Kasumi-1 (cell line): ENCODE measurements at regions not wholly inside any gene's neighbourhood (a gene's known extent, or its start where the extent isn't known, plus 50 kb on each side); places are given as distances from the start of the nearest gene placed in this dataset.

Experiments
- DNase-seq, 2 experiments: peaks; one replicate each; lab custom pipeline; 2025; lab: John Stamatoyannopoulos, UW

DNA sequence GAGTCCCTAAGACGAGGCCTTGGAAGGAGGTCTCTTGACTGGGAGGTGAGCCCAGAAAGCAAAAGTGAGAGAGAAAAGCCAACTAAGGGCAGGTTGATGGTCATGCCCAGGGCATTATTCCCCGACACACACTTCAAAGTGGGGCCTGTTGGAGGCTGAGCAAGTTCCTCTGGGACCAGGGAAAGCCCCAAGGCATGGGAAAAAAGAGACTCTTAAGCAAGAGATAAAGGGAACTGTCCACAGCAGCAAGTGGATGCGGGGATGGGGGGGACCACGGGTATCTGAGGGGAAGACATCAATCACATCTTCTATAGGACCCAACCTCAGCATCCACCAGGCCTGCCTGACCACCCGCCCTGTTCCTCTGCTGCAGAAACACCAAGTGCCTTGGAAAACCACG lies 119.9 kb upstream of the MAFB start:
- no peak for DNase-seq

DNA sequence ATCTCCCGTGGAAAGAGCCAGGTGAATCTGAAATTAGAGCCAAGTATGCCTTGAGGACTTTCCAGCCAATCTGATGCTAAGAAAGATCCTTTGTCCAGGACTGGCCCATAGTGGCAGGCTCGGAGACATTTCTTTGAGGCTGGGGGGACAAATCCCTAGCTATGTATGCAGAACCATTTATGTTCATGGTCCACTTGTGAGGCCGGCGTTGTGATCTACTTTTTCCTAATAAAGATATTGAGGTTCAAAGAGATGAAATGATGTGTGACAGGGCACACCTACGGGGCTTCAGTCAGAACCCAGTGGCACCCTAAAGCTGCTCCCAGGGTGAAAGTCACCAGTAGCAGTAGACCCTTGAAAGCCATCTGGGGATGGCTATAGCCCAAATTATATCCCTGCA lies 120.3 kb upstream of the MAFB start:
- no peak for DNase-seq

DNA sequence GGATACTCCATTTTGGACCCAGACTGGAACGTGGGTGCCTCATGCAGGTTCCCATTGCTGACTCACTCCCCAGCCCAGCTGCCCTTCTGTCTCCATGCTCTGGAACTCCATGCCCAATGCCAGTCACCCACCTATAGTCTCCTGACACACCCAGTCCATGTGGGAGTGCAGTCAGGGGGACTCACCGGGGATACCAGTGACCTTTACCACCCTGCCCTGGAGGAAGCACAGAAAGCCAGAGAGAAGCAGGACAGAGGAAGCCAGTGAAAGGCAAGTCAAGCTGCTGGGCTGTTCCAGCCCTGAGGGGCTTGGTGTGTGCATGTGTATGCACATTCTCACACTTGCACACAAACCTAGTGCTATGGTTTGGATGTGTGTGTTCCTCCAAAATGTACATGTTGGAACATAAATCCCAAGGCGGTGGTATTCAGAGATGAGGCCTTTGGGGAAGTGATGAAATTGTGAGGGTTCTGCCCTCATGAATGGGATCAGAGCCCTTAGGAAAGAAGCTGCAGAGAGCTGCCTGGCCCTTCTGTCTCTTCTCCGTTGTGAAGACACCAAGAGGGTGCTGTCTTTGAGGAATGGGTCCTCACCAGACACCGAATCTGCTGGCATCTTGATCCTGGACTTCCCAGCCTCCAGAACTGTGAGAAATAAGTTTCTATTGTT lies 121.4 kb upstream of the MAFB start:
- DNase-seq: no peak

DNA sequence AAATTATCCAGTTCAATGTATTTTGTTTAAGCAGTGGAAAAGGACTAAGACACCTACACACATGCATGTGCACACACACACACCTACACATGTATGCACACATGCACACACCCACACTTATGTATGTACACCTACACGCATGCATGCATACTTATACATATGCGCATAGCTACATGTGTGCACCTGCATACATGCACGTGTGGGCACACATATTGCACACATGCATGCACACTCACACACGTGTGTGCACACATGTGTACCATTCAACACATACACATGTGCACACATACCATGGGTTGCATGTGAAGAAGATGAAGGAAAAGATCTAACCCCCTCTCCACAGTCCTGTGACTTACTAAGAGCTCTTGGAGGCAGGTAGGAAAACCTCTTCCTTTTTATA lies 122.0 kb upstream of the MAFB start:
- no peak for DNase-seq

DNA sequence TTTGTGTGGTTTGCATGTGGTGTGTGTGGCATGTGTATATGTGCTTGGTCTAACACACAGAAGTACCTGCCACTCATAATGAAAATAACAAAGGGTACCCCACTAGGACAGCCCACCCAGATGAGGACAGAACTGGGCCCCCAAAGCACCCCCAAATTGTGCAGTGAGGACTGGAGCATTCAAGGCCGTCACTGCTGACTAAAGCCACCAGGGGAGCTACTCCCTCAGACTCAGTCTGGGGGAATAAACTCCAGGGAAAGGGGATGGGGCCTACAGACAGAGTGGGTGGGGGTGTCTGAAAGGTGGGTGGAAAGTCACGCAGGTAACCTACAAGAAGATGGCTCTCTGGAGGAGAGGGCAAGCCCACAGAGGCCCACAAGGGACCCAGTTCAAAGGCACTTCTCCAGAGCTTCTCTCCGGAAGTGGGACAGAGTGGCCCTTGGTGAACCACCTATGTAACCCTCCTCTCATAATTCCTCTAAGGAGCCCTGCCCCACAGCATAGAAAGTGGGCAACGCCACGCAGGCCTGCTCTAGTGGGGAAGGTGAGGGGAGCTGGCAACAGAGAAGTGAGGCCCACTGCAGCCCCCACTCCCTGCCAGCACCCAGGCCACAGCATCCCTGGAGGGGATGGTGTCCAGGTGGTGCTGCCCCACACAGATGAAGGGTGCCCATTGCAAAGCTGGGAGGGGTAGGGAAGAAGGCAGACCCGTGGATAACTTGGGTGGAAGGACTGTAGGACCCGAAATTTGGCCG lies 122.8 kb upstream of the MAFB start:
- DNase-seq: no peak

DNA sequence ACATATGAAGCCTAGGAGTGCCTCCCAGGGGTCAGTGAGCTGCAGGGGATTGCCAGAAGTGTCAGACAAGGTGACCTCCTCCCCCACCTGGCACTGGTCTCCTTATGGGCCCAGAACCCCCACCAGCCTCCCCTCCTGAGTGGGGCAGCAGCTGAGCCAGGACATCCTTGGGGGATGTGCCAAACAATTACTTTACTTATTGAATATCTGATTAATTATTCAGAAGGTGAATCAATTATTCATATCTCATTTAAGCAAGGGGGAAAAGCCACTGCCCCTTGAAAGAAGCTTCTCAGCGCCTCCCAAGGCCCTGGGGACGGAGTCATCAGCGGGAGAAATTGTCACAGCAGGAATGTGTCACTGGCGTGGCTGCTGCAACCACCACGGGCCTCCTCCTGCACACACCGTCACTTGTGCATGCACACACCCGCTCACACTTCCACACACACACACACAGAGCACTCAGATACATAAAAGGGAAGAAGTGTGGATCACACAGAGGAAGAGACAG lies 123.4 kb upstream of the MAFB start:
- no peak for DNase-seq

DNA sequence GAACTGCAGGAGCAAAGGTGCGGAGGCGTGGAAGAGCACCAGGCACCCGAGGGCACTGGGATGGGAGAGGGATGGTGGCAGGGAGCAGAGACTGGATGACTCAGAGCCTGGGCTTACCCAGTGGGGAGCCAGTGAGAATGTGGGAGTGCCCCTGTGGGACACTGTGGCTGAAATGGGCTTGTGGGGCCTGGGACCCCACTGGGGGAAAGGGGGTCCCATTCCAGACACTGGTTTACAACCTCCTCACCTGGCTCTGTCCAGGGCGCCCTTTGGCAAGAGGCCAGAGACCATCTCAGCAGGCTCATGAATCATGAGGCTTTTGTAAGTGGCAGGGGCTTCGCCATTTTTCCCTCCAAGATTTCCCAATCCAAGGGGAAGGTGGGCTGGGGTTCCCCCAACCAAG lies 124.0 kb upstream of the MAFB start:
- DNase-seq: no peak

DNA sequence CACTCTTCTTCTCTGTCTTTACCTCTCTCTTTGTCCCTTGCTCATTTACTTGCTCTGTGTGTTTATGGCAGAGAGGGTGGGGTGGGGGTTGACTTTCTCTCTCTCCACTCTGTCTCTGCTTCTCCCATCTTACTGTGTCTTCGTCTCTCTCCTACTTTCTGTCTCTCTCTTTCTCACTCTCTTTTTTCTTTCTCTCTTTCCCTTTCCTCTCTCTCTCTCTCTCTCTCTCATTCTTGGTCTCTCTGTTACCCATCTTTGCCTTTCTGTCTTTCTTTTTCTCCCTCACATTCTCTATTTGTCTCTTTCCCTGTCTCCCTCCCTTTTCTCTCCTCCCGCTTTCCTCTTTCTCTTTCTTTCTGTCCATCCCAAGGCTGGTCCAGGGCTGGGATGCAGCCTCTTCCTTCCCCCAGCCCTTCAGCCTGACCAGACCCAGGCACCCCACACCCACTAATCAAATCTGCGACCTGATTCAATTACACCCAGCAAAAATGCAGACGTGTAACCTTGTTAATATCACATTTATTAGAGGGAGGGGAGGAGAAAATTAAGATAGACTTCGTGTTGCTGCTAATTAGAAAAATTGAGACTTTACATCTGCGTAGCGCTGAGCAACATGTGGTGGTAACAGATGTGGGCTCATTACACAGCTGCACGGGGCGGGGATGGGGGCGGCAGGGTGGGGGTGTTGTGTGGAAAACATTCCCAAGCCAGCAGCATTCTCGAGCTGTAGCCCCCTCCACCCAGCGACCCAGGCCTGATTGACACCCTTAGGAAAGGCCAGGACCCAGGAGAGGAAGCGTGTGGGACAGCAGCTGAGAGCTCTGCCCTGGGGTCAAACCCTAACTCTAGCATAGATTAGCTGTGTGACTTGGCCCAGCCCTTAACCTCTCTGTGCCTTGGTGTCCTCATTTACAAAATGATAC lies 124.9 kb upstream of the MAFB start:
- no peak for DNase-seq

DNA sequence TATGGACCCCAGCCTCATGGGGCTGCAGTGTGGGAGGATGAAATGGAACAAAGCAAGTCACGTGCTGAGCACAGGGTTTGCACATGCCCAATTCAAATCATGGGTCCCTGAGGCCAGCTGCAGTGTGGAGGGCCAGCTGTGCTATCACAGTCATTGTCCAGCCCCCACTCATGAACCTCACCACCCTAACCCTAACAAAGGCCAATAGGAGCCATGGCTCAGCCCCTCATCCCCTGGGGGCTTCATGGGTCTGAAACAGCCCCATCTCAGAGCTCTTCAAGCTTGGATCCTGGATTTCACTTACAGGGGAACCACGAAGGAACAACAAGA lies 125.6 kb upstream of the MAFB start:
- no peak for DNase-seq

DNA sequence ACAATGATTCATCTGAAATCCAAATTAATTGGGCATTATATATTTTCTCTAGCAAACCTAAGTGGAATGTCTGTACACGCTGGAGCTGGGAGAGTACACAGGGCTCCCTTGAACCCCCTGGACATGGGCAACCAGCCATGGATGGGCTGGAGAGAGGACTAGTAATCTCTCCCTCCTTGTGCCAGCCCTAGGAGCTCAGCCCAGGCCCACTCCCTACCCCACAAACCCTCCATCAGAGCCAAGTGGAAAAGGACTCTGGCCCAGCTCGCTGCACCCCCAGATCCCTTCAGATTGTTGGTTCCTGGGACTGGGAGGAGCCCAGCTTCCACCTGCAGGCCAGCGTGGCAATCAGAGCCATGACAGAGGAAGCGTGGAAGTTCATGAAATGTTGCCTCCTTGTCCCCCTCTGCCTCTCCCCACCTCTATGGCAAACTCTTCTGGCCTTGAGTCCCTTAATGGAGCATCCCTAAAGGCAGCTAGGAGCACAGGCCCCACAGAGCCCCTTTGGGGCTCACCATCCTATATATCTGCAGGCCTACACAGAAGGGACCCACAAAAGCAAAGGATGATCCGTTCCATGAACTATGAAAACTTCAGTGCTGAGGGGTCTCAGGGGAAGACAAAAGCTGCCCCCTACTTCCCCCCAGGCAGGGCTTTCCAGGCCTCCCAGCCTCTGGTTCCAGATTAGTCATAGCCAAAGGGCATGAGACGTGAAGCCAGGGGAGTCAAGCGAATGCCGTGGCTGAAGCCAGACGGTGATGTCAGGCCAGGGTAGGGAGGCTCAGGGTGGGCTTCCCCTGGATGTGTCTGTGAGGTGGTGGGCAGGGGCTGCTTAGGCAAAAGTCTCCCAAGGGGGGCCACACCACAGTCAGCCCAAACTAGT lies 126.4 kb upstream of the MAFB start:
- DNase-seq: no peak

DNA sequence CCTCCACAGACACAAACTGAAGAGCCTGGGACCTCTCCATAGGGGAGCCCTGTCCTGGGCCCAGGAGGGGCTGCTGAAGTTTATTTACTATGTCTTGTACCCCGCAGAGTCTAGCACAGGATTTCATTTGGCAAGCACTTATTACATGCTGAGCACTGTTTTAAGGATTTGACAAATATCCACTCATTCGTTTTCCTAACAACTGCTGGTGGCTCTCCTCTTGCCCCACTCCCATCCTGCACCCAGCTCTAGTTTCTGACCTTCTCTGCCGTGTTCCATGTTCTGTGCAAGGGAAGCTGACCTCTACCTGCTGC lies 127.0 kb upstream of the MAFB start:
- DNase-seq: no peak

DNA sequence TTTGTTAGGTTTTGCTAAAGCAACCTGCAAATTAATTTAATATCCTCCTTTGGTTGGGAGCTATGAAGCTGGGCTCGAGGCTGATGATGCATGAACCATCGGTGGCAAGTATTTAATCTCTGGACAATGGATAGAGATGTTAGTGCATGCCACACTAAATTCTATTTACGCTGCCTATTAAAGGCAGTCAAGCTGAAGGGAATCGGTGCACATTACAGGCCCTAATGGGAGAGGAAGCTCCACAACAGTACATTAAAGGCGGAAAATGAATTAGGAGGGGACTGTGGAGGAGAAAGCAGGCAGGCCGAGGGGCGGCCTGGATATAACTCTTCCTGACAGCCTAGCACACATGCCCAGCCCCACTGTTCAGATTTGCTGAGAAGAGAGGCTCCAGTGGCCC lies 132.4 kb upstream of the MAFB start:
- DNase-seq: no peak

DNA sequence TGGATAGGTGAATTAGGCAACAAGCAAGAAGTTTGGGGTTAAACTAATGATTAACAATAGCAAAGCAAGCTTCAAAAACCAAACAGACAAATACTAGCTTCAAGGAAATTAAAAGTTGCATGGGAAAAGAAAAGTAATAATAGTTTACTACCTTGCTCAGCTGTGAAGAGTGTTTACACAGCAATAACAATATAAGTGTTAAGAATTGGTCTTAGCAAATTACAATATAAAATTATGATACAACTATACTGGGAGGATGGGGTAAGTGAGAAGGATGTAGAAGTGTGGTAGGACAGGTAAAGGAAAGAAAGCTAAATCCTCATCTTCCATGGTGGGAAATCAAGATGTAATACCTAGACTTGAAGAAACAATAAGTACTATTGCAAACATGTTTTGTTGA lies 137.7 kb upstream of the MAFB start:
- DNase-seq: no peak

DNA sequence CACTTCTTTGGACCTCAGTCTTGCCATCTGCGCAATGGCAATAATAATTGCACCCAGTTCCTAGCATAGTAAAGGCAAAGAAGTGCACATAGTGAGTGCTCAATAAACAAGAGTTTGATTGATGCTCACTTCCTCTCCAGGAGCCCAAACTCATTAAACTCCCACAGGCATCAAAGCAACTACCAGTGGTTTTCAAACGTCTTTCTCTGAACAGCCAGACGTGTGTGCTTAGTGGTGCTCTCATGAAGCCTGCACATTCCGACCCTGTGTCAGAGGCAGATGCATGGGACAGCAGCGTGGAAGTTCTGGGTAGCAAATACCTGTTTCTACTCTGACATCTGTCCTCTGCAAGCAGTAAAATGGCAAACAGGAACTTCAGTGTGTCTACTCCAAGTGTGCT lies 146.3 kb upstream of the MAFB start:
- DNase-seq: no peak

DNA sequence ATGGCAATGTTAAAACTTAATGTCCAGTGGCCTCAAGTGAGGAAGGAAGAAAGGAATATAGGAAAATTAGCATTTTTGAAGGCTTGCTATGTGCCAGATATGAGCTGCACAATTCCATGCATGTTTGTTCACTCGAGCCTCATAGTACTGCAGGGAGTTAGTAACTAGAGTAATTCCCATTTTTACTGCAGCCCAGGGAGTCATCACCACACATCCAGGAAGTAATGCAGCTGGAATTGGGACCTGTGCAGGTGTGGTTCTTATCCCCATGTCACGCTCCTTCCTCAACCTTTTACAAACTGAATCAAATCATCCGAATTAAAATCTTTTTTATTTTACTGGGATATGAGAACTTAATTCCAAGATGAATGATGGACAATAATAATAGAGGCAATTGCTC lies 149.5 kb upstream of the MAFB start:
- no peak for DNase-seq

DNA sequence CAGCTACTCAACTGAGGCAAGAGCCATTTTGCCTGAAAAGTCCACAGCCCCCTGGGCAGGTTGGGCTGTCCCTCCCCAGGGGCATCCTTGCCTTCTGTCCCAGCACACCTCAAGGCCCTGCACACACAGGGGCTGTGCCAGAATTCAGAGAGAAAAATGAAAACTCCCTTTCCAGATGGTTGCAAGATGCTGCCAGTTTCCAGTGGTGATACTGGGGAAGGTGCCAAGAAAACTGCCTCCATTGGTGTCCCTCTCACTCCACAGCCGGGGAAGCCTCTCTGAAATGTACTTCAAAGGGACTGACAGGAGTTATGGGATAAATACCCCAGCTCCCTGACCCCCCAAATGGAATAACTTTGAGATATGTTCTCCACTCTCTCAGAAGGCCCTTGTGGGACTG lies 154.2 kb upstream of the MAFB start:
- no peak for DNase-seq

DNA sequence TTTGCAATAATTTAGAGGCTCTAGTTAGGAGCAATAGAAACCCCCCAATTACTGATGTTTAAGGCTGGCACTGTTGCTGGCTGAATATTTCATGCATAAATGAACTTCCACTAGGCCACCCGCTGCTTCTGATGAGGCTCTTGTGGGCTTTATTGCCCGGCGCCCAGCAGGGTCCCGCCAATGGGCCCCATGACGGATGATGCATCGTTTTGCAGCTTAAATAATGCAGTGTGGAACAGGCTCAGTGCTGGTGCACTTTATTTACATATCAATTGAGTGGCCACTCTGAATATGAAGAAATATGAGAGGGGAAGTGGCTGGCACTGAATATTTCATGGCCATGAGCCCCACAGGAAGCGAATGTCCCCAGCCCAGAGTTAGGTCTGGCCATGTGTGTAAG lies 155.3 kb upstream of the MAFB start:
- no peak for DNase-seq

DNA sequence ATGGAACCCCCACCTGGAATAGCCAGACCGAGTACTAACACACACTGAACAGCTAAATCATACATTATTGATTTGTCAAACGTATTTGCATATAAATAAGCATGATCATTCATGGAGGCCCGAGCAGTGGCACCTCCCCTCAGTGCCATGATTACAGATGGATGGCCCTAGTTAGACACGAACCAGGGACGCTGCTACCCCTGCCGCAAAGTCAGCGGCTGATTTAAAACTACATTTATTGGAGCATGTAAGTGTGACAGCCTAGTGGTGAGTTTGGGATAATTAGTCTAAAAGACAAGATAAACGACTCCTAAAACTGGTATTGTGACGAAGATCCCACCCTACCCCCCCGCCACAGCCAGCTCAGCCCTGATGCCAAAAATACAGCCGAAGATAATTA lies 159.1 kb upstream of the MAFB start:
- no peak for DNase-seq

DNA sequence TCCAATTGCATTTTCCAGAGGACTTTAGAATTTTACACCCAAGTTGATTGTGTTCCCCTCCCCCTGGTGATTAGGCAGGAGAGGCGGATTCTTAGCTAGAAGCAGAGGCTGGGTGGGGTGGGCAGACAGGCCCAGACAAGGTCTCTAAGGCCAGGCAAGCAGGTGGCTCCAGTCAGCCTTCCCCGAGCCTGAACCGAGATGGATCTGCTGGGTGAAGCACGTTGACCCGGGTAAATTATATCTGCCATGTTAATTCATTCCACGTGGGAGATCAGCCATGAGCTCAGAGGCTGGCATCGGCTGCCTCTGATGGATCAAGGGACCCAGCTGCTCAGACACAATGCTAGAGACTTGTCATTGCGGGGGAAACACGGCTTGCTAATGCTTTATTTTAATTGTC lies 159.5 kb upstream of the MAFB start:
- no peak for DNase-seq

DNA sequence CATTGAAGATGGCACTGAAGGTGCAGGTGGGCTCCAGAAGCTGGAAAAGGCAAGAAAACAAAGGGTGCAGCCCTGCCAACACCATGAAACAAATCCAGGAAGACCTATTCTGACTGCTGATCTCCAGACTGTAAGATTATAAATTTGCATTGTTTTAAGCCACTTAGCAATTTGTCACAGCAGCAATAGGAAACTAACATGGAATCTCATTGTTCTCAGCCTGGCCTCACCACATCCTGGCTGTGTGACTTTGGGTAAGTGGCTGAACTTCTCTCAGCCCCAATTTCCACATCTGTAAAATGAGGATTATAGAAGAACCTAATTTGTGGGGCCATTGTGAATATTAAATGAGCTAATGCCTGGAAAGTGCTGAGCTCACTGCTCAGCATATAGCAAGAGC lies 160.4 kb upstream of the MAFB start:
- DNase-seq: no peak

DNA sequence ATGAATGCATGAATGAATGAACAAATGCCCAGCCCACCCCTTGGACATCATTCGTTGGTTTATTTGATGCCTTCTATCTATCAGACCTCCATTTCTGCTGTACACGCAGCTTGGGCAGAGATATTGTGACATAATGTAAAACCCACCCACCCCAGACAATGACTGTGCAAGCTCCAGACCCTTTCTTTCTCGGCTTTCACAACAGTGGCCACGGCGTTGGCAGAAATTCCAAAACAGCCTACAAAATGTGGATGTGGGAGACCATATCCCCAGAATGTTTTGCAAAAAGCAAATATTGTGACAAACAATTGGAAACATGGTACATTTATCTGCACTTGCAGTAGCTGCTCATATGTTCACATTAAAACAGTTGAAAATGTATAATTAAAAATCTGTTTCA lies 162.0 kb upstream of the MAFB start:
- no peak for DNase-seq

DNA sequence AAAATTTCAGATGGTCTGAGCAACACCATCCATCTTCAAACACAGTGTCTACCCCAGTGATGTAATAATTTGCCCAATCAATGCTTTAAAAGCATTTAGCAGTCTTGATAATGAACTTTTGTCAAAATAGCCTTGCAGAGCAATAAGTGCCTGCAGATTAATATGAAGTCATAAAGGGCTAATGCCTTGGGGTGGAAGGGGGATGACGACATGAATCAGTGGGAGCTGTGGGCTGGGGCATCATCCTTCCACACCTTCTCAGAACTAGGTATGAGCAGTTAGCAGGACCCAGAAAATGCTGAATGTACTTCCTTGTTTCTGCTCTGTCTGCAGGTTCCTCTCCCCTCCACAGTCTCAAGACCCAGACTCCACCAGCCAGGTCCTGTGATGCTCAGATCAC lies 166.2 kb upstream of the MAFB start:
- no peak for DNase-seq
